GM21367 (cell line): ENCODE measurements at regions not wholly inside any gene's neighbourhood (a gene's known extent, or its start where the extent isn't known, plus 50 kb on each side); places are given as distances from the start of the nearest gene placed in this dataset.
"Not testable (repeated sequence)": the region's sequence is repeated elsewhere in the genome, so short reads cannot be mapped to it uniquely, and the experiment has no call there.

Experiments
- ATAC-seq: cut with Tn5 transposase; IDR thresholded peaks from one replicate; pipeline ENCODE4 v1.9.1; 2021; ENCODE audit not compliant: unreplicated experiment

DNA sequence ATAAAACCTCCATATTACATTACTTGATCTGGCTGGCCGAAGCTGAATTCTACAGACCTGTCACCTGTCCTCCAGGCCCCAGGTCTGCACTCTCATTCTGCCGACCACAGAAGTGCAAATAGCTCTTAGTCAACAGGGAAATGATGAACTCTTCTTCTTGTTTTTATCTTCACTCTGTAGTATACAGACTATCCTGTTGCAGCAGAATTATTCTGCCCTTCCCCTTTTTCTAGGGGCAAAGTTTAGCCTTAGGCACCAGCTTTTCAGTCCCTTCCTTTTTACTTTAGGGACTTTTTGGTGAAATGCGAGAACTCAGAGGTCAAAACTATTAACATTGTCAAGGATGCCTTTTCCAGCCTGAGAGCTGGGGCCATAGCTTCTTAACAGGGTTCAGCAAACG lies 229.6 kb upstream of the EGLN3 start:
- no peak for ATAC-seq

DNA sequence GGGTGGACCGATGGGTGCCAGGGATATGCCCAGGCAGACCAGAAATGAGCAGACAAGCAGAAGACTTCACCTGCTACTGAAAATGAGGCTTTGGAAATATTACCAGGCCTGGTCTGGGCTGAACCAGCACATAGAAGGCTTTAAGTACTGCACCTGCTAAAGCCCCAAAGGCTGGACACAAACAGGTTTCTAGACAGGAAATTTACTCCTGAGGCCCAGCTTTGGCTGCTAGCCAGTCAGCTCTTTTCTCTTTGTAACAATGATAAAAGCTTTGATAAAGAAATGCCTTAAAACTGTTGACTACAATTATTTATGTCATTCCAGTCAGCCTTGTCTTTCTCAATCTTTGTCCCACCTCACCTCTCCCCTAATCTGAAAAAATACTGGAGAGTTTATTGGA lies 228.9 kb upstream of the EGLN3 start:
- ATAC-seq, result no peak

DNA sequence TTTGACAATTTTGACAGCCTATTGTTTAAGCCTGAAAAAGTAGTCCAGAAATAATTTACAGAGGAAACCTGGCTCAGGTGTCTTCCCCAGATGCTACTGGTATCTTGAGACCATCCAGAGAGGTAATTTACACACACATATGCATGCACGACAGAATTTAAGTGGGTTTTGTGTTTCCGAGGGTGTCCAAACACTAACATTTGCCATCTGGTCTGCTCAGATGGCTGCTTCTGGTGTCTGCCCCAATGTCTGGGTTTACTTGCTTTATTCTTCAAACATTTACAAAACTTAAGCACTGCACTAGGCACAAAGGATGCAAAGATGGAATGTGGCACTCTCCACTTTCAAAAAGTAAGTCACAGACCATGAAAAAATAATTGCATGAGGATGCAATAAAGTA lies 226.6 kb upstream of the EGLN3 start:
- no peak for ATAC-seq

DNA sequence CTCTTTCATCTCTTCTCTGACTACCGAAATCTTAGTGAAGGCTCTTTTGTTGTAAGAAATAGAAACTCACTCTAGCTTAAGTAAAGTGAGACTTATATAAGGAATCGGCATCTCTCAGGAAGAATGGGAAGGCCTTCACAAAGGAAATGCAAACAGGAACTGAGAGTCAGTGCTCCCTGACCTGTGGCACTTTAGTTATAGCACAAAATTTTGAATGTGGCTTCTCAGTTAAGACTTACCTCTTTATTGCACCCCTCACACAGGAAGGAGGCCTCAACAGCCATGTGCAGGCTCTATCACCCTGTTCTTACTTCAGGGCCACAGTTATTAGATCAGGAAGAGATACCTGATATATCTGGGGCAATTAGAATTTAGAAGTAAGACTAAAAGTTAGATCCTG lies 224.7 kb upstream of the EGLN3 start:
- no peak for ATAC-seq

DNA sequence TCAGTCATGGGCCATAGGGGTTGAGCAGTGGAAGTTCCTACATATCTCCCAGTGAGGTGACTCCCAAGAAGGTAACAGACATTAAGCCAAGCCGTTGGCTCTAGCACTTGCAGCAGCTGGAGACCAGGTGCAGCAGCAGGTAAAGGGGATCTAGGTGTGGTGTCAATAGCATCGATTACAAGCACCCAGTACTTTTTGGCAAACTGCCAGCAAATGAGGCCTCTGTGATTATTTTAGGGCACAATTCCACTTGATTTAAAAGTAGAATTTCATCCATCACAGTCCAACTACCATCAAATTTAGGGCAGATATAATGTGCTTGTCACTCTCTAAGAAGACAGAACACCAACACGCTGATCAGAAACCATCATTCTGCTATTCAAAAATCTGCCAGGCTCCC lies 224.1 kb upstream of the EGLN3 start:
- no peak for ATAC-seq

DNA sequence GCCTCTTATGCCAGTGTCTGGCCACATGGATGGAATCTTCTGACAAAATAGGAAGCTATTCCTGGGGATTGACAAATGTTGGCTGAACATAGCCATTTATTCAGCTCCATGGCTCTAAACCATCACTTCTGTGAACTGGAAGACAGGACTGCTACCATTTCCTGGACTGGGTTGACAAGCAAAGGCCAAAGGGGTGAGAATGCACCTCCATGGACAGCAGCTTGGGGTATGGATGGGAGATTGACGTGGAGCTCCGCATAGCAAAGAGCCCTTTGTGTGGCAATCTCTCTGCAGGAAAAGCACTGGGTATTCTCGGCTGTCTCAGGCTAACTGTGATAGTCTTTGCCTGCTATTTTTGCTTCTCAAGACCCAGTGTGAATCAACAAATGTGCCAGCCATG lies 223.0 kb upstream of the EGLN3 start:
- ATAC-seq, result no peak

DNA sequence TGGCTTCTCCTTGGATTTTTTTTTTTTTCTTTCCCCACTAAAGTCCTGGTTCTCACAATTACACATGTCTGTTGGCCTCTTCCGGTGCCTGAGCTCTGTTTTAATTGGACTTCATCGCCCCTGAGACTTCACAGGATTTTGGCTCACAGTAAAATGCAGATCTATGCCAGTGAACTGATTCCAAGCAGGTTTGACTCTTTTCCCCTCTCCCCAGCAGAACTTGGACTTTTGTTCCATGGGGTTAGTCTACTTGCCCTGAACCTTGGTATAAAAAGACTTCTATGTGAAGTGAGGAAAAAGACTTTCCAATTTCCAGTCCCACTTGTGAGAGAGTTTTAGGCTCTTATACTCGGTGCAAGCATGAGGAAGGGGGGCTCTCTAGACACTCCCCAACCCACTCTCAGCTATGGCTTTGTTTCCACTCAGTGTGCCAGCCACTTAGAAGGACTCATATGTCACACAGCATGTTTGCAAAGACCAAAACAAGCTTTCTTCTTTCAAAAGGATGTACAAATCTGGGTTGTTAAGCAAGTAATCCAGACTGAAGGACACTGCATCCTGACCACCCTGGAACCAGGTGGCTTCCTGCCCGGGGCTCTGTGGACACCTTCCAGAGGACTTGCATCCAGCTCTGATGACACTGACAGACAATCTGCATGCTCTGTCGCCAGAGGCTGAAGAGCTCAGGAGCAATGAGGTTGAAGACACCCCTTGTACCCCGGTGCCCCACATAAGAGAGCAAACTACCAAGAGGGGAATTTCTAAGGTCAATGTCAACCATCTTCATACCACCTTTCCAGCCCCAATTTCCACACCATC lies 221.9 kb upstream of the EGLN3 start:
- no peak for ATAC-seq

DNA sequence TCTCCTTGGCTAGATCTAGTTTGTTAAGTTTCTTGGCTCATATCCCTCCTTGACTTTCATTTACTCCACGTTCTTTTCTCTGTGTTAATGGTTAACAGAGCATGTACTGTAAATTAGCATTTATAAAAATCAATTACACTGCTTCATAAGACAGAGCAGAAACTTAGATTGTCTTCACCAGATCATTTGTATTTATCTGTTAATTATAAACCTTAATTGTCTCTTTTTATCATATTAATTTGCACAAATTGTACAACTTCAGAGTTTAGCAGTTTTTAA lies 221.2 kb upstream of the EGLN3 start:
- ATAC-seq, result no peak

DNA sequence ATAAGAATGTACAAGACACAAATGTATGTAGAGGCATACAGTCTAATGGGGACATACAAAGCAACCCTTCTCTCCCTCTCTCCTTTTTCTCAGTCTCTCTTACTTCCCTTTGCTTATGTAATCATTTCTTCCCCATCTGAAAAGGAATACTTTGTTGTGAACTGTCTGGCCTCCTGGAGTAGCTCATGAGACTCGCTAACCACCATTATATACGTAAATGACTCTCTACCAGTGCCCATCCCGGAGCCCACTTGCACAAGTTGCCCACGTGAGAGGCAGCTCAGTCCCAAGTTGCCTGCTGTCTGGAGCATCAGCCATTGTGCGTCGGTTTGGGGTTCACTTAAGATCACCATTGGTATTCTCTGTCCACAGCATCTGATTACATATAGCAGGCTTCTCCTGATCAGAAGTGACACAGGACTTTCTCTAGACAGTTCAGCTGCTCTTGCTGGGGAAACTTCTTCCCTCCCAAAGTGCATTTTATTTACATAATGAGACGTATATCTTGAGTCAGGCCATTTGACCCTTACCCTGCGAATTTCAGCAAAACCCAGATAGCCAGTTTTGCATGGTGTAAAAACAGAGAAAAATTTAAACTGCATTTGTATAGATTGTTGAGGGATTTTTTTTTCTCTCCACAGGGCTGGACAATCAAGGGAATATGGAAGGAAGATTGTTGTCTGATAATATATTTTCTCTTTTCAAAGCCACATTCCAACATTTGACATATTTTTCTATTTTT lies 220.7 kb upstream of the EGLN3 start:
- ATAC-seq, result no peak

DNA sequence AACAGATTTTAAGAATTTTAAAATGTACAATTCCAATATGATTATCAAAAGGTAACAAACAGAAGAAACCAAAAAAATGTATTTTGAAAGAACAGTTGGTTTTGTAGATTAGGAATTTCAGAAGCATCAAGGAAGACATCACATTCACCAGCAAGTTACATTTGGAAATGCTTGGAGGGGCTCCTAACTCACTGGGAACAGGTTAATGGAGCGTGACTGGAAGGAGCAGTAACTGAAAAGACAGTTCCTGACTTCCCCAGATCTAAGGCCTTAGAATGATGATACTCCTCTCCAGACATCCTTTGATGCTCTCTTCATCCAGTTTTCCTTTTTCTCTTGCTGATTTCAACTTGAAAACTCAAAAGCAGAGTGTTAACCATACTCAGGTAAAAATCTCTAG lies 220.0 kb upstream of the EGLN3 start:
- ATAC-seq, result no peak

DNA sequence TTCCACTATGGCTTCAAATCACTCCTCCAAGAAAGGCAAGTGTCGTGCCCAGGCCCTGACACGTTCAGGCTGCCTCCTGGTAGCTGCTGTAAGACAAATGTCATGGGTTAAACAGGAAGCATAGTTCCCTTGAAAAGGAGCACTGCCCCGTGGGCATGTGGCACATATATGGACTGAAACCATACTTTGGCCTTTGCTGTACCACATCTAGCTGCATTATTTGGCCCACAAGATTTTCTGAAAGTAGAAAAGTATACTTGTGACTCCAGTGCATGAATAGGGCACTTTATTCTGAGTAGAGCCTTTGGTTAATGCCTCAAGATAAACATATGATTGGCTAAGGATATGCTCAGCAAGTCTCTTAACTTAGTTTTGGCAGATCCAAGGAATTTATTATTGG lies 218.7 kb upstream of the EGLN3 start:
- ATAC-seq, result no peak

DNA sequence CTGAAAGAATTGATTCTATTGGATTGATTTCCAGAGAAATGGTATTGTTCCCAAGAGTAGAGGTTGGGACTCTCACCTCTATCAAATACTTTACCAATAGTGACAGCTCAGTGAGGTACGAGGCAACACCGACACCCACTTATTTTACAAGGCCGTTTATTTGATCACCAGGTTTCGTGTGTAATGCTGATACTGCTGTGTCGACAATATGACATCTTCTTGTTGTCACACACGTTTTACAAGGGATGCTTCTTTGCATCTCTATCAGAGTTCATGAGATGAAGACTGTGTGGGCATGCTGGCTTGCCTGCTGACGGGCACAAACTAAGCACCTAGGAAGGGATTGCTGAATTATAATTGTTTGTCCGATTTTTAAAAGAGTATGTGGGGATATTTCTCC lies 217.8 kb upstream of the EGLN3 start:
- no peak for ATAC-seq

DNA sequence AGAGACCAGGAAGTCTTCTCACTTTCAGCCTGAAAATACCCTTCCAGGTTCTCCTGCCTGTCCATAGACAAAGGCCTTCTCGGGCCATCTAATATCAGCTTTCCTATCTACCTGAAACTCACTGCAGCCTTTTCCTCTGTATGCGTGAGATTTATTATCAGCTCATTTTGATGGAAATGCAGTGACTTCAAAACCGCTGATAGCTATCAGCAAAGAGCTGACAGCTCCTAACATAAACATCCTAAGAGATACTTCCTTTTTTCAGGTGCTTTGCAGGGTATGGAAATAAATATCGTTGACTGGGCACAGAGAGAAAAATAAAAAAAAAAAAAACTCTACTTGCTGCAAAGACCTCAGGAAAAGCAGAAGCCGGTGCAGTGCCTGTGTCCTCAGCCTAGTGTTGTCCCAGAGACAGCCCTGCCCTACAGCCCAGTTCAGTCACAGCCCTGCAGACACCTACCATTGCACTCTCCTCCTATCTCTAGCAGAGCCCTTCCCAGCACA lies 215.0 kb upstream of the EGLN3 start:
- no peak for ATAC-seq

DNA sequence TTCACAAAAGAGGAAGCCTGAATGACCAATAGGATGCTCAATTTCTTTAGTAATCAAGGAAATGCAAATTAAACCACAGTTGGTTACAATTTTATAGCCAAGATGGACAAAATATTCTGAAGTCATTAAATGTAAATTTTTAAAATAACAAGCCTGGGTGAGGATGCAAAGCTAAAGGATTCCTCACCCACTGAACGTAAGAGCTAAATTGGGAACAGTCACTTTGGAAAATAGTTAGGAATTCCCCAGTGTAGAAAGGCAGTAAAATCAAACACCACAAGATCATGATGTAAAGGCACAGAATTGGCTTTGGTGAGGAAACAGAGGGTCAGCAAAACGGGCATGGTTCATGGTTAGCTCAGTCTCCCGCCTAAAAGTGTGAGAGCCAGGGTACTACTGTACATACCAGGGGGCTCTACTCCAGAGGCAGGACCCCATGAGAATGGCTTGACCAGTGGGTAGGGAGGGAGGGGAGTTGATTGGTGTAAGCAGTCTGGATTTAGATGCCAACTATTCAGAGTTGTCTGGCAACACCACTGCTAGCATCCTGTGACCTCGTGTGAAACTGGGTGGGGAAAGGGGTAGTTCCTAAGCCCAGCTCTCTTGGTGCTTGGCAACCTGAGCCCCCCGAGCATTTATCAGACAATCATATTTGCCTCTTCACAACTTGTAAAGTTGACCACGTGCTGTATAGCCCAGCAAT lies 213.4 kb upstream of the EGLN3 start:
- no peak for ATAC-seq

DNA sequence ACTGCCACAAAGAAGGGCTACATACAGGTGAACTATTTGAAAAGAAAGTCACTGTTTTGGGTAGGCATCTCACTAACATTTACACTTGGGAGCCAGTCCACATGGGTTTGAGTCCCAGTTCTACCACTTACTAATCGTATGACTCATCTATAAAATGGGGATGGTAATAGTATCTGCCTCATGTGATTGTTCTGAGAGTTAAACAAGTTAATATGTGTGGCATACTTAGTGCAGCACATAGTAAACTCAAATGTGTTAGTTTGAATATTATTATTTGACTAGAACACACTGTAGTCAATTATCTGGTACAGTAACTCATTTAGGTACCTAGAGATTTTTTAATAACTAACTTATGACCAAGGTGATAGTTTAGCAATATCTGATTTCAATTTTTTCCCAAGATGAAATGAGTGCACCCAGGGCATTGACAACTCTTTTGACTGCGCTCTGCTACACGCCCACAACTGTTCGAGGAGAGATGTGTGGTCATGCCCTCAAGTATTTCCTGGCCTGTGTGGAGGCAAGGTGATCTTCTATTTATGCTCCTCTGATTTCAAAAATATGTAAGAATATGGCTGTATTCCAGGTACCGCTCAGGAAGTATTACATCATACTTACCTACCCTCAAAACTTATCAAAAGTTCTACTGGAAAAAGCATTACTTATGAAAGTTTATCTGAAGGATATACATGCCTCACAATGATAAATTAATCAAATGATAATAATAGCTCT lies 210.6 kb upstream of the EGLN3 start:
- no peak for ATAC-seq

DNA sequence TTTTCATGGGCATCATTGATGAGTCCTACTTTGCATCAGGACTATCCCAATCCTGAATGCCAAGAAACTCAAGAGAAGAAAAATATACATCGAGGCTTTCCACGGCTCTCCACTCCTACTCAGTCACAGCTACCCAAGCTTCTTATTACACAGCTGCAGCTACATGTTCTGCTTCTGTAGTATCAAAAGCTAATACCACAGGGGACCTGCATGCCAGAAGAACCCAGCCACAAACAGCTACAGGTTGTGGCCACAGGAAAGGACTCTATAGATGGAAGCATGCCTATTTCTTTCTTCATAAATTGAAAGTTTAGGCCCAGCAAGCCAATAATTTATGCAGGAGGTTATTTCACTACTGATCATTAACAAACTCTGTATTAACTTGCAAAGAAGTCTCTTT lies 209.7 kb upstream of the EGLN3 start:
- ATAC-seq, result no peak

DNA sequence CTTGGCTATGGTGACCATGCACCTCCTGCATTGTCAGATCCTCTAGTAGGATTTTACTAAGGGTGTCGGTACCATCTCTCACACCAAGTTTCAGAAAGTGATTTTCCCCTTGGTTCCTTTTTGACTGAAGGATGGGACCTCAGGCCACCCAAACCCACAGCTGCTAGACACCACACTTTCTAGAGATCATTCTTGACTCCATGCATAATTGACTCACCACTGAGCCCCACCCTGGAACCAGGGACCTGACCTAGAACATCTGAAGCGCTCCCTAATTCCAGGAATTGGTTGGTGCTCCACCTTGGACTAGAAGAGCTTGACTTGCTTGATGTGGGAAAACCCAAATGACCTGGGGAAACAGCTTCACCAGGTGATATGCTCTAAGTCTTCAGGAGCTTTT lies 206.8 kb upstream of the EGLN3 start:
- ATAC-seq, result no peak

DNA sequence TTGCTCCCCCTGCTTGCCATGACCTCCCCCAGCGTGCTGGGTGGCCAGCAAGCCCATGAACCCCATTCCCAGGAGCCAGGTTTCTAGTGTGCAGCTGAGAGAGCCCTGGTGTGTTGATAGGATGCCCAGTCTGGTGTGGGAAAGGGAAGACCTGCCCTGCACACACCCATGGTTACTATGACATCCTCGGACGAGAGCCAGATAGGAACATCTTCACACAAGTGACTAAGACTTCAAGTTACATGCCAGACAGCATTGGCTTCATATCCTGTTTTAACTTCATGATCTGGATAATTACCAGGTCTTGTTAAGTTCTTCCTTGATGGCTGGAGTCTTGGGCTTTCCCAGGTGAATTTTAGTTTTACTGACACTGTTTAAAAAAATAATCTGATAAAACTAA lies 196.6 kb upstream of the EGLN3 start:
- ATAC-seq, result no peak

DNA sequence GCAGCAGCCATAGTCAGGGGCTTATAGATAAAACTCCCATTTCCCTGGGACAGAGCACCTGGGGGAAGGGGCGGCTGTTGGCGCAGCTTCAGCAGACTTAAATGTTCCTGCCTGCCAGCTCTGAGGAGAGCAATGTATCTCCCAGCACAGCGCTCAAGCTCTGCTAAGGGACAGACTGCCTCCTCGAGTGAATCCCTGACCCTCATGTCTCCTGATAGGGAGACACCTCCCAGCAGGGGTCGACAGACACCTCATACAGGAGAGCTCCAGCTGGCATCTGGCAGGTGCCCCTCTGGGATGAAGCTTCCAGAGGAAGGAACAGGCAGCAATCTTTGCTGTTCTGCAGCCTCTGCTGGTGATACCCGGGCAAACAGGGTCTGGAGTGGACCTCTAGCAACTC lies 189.3 kb upstream of the EGLN3 start:
- ATAC-seq, result not testable (repeated sequence)

DNA sequence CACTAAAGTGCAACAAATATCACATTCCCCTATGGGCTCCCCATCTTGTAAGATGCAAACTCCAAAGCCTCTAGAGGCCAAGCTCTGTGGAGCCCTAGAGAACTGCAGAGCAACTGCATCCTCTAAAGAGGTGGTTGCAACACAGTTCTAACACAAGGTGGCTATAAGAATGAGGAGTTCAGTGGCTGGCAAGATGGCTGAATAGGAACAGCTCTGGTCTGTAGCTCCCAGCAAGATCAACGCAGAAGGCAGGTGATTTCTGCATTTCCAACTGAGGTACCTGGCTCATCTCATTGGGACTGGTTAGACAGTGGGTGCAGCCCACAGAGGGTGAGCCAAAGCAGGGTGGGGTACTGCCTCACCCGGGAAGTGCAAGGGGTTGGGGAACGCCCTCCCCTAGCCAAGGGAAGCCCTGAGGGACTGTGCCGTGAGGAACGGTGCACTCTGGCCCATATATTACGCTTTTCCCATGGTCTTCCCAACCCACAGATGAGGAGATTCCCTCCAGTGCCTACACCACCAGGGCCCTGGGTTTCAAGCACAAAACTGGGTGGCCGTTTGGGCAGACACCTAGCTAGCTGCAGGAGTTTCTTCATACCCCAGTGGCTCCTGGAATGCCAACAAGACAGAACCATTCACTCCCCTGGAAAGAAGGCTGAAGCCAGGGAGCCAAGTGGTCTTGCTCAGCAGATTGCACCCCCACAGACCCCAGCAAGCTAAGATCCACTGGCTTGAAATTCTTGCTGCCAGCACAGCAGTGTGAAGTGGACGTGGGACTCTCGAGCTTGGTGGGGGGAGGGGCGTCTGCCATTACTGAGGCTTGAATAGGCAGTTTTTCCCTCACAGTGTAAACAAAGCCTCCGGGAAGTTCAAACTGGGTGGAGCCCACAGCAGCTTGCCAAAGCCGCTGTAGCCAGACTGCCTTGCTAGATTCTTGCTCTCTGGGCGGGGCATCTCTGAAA lies 188.6 kb upstream of the EGLN3 start:
- ATAC-seq, result not testable (repeated sequence)
